ENCODE measurements at regions not wholly inside any gene's neighbourhood (a gene's known extent, or its start where the extent isn't known, plus 50 kb on each side); places are given as distances from the start of the nearest gene placed in this dataset.

DNA sequence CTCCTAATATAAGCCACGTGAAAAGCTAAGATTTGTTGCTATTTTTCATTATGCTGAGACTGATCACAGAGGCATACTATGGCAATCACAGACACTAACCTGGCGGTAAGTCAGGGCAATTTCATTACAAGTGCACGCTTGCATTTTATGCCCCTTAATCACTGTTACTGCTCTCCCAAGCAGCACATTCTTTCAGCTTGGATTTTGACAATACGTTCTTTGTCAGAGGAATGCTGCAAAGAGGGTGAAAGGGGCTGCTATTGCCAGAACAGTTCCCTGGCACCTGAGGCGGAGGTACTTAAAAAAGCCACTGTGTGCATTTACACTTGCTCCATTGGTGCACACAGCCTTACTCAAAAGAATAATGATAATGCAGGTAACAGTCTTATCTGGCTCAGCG is 346.6 kb downstream of the RFC3 start:
- TF ChIP-seq CTCF (IDR thresholded peaks at IDR 0.05; ENCODE audit: extremely low read depth in 1 of 2, insufficient read depth in 1 of 2, low read depth in 1 of 2, low read length in 2 of 2) = no peak
- TF ChIP-seq MAX (IDR thresholded peaks at IDR 0.05; ENCODE audit: insufficient read depth, insufficient read length) = no peak
- no peak for TF ChIP-seq POLR2A (IDR thresholded peaks at IDR 0.05; ENCODE audit: low read depth, low read length)
